CD14-positive monocyte (primary cell): ENCODE measurements at regions not wholly inside any gene's neighbourhood (a gene's known extent, or its start where the extent isn't known, plus 50 kb on each side); places are given as distances from the start of the nearest gene placed in this dataset.

Experiments
- DNase-seq, 3 donors: peaks; one replicate each; pipeline ENCODE4 v3.0.0-alpha.2; 2011 to 2022
- H2AFZ ChIP-seq: 2 replicates; pipeline ENCODE4 v1.6.0; 2012; ENCODE audit warnings: mild to moderate bottlenecking, low read depth, low read length, inconsistent platforms; ENCODE audit not compliant: insufficient read depth, poor library complexity, severe bottlenecking
- H3K27ac ChIP-seq, 2 donors: 1 replicate in 1 of 2; 2 replicates in 1 of 2; pipeline ENCODE4 v1.5.1; 2012 to 2013; ENCODE audit warnings: low read length in 2 of 2, control low read depth in 1 of 2, inconsistent platforms in 1 of 2, low read depth in 1 of 2, mild to moderate bottlenecking in 1 of 2
- H3K27me3 ChIP-seq, 2 donors: one replicate each; pipeline versions ENCODE4 v1.6.0 to v1.6.1; 2011 to 2013; ENCODE audit warnings: low read length in 2 of 2; ENCODE audit not compliant: control insufficient read depth in 2 of 2, insufficient read depth in 2 of 2
- H3K36me3 ChIP-seq, 2 donors: replicated peaks in 1 of 2; 1 replicate in 1 of 2; 2 replicates in 1 of 2; pipeline versions ENCODE4 v1.5.1 to v1.6.1; 2012 to 2013; ENCODE audit warnings: low read length in 2 of 2, control low read depth in 1 of 2, inconsistent platforms in 1 of 2, mild to moderate bottlenecking in 1 of 2; ENCODE audit not compliant: insufficient read depth in 2 of 2, control insufficient read depth in 1 of 2
- H3K4me1 ChIP-seq, 2 donors: 1 replicate in 1 of 2; 2 replicates in 1 of 2; pipeline versions ENCODE4 v1.5.1 to v1.6.1; 2012 to 2013; ENCODE audit warnings: low read length in 2 of 2, control low read depth in 1 of 2, inconsistent platforms in 1 of 2, mild to moderate bottlenecking in 1 of 2, moderate library complexity in 1 of 2; ENCODE audit not compliant: insufficient read depth in 2 of 2, control insufficient read depth in 1 of 2
- H3K4me2 ChIP-seq: replicated peaks from 2 replicates; pipeline ENCODE3; 2012; ENCODE audit warnings: low read length, moderate library complexity, mild to moderate bottlenecking; ENCODE audit not compliant: poor library complexity, severe bottlenecking; ENCODE audit errors: extremely low read depth
- H3K4me3 ChIP-seq, 3 experiments: fragments of 200-600 bp in 1 of 3; sonication (generic) in 1 of 3; replicated peaks in 1 of 3; 1 replicate in 2 of 3; 2 replicates in 1 of 3; pipeline ENCODE4 v1.5.1; 2011 to 2013; ENCODE audit warnings: low read length in 3 of 3, mild to moderate bottlenecking in 3 of 3, control low read depth in 2 of 3, low read depth in 2 of 3, inconsistent platforms in 1 of 3, moderate library complexity in 1 of 3
- H3K79me2 ChIP-seq: 2 replicates; pipeline ENCODE4 v1.6.0; 2012; ENCODE audit warnings: mild to moderate bottlenecking, control low read depth, inconsistent platforms, low read length, moderate library complexity; ENCODE audit not compliant: insufficient read depth
- H3K9ac ChIP-seq: 2 replicates; pipeline ENCODE4 v1.6.0; 2017; ENCODE audit warnings: low read length, mild to moderate bottlenecking; ENCODE audit not compliant: insufficient read depth, poor library complexity, severe bottlenecking
- H3K9me3 ChIP-seq, 2 donors: replicated peaks in 1 of 2; 1 replicate in 1 of 2; 2 replicates in 1 of 2; pipeline versions ENCODE4 v1.5.1 to v1.6.1; 2012 to 2013; ENCODE audit warnings: low read length in 2 of 2, control low read depth in 1 of 2; ENCODE audit not compliant: control insufficient read depth in 1 of 2, insufficient read depth in 1 of 2
- H4K20me1 ChIP-seq: 2 replicates; pipeline ENCODE4 v1.6.0; 2012; ENCODE audit warnings: mild to moderate bottlenecking, low read length, control low read depth, moderate library complexity; ENCODE audit not compliant: insufficient read depth
- H3K27ac Mint-ChIP-seq, 7 donors: one replicate each; pipeline ENCODE4 v1.8.0; 2020; ENCODE audit warnings: mild to moderate bottlenecking in 7 of 7, mixed read lengths in 7 of 7, moderate library complexity in 6 of 7, inconsistent platforms in 2 of 7
- H3K27me3 Mint-ChIP-seq, 3 donors: one replicate each; pipeline ENCODE4 v1.8.0; 2021 to 2022; ENCODE audit warnings: low read depth in 3 of 3, mild to moderate bottlenecking in 3 of 3, mixed read lengths in 3 of 3, moderate library complexity in 3 of 3, inconsistent platforms in 1 of 3
- H3K36me3 Mint-ChIP-seq, 2 donors: one replicate each; pipeline ENCODE4 v1.8.0; 2020; ENCODE audit warnings: mixed read lengths in 2 of 2, inconsistent platforms in 1 of 2, mild to moderate bottlenecking in 1 of 2
- H3K4me1 Mint-ChIP-seq: one replicate; pipeline ENCODE4 v1.8.0; 2020; ENCODE audit warnings: mild to moderate bottlenecking, mixed read lengths
- H3K4me3 Mint-ChIP-seq, 2 donors: one replicate each; pipeline ENCODE4 v1.8.0; 2020; ENCODE audit warnings: mild to moderate bottlenecking in 2 of 2, mixed read lengths in 2 of 2, moderate library complexity in 1 of 2
- H3K9me3 Mint-ChIP-seq, 7 donors: one replicate each; pipeline ENCODE4 v1.8.0; 2020 to 2022; ENCODE audit warnings: mixed read lengths in 7 of 7, mild to moderate bottlenecking in 6 of 7, moderate library complexity in 6 of 7, inconsistent platforms in 2 of 7
- CTCF ChIP-seq: fragments of 200-600 bp; IDR thresholded peaks from one replicate; pipeline ENCODE4 v1.8.0; 2022; ENCODE audit warnings: antibody characterized with exemption, mild to moderate bottlenecking
- WGBS: methylation state at CpG from one replicate; pipeline ENCODE4 v1.1.5; 2013; ENCODE audit warnings: missing lambda C conversion rate; ENCODE audit not compliant: insufficient coverage; 5-methylcytosine and 5-hydroxymethylcytosine counted together
- intact Hi-C, 2 donors: fragments of 100-400 bp; cut with micrococcal nuclease; formaldehyde crosslinking; loops; one replicate each; pipeline versions ENCODE4 v1.15.0 to v1.15.1; 2023

- no peak for DNase-seq
- intact Hi-C loops: no loop called here
- H3K27ac ChIP-seq: no peak overlapping the region
- H3K9me3 Mint-ChIP-seq: peaks cover 0 to 8% (median 4%) of the 10 kb centered on the region in 7 donors
- H3K27me3 ChIP-seq: no peaks in the 10 kb centered on the region
- H3K27ac Mint-ChIP-seq: no peak overlapping the region
- TF ChIP-seq CTCF: no peak
- H3K4me3 ChIP-seq: no peak overlapping the region
- H3K27me3 Mint-ChIP-seq: peaks cover 0 to 1% (median 0%) of the 10 kb centered on the region in 3 donors
- H3K4me1 Mint-ChIP-seq: peaks cover 4% of the 10 kb centered on the region
- H3K36me3 Mint-ChIP-seq: peaks cover 30 to 31% of the 10 kb centered on the region in 2 donors
- no peak overlapping the region for H3K9ac ChIP-seq
- H4K20me1 ChIP-seq: no peaks in the 10 kb centered on the region
- H3K36me3 ChIP-seq: peaks cover 4 to 14% of the 10 kb centered on the region in 2 donors
- H3K4me1 ChIP-seq: peaks cover 4 to 6% of the 10 kb centered on the region in 2 donors
- no peaks in the 10 kb centered on the region for H3K9me3 ChIP-seq
- no peak overlapping the region for H2AFZ ChIP-seq
- no peak overlapping the region for H3K4me3 Mint-ChIP-seq
- WGBS: 100% methylated on average over 1 of the region's 4 CpGs
- no peak overlapping the region for H3K4me2 ChIP-seq
- H3K79me2 ChIP-seq: no peaks in the 10 kb centered on the region
Measured at GRCh38 chr20:60186412-60186811, 228.2 kb downstream of the CDH26 start.

- peaks cover 4 to 6% of the 10 kb centered on the region in 2 donors for H3K4me1 ChIP-seq
- H3K4me3 Mint-ChIP-seq: no peak overlapping the region
- H3K9me3 Mint-ChIP-seq: peaks cover 0 to 8% (median 4%) of the 10 kb centered on the region in 7 donors
- peaks cover 6 to 12% of the 10 kb centered on the region in 2 donors for H3K36me3 ChIP-seq
- H3K4me3 ChIP-seq: no peak overlapping the region
- no peak overlapping the region for H3K4me2 ChIP-seq
- DNase-seq: no peak
- H3K27ac ChIP-seq: no peak overlapping the region
- intact Hi-C loops: no loop called here
- H3K27me3 Mint-ChIP-seq: no peaks in the 10 kb centered on the region
- no peaks in the 10 kb centered on the region for H3K27me3 ChIP-seq
- peaks cover 4% of the 10 kb centered on the region for H3K4me1 Mint-ChIP-seq
- no peak overlapping the region for H2AFZ ChIP-seq
- no peaks in the 10 kb centered on the region for H3K9me3 ChIP-seq
- no peaks in the 10 kb centered on the region for H3K79me2 ChIP-seq
- no peak overlapping the region for H3K27ac Mint-ChIP-seq
- no peaks in the 10 kb centered on the region for H4K20me1 ChIP-seq
- peaks cover 21 to 23% of the 10 kb centered on the region in 2 donors for H3K36me3 Mint-ChIP-seq
- no peak overlapping the region for H3K9ac ChIP-seq
- no peak for TF ChIP-seq CTCF
Measured at GRCh38 chr20:60187683-60188082, 229.5 kb downstream of the CDH26 start.
